CD14-positive monocyte (primary cell): ENCODE measurements at regions not wholly inside any gene's neighbourhood (a gene's known extent, or its start where the extent isn't known, plus 50 kb on each side); places are given as distances from the start of the nearest gene placed in this dataset.

Experiments
- DNase-seq, 3 donors: peaks; one replicate each; pipeline ENCODE4 v3.0.0-alpha.2; 2011 to 2022
- H2AFZ ChIP-seq: 2 replicates; pipeline ENCODE4 v1.6.0; 2012; ENCODE audit warnings: mild to moderate bottlenecking, low read depth, low read length, inconsistent platforms; ENCODE audit not compliant: insufficient read depth, poor library complexity, severe bottlenecking
- H3K27ac ChIP-seq, 2 donors: 1 replicate in 1 of 2; 2 replicates in 1 of 2; pipeline ENCODE4 v1.5.1; 2012 to 2013; ENCODE audit warnings: low read length in 2 of 2, control low read depth in 1 of 2, inconsistent platforms in 1 of 2, low read depth in 1 of 2, mild to moderate bottlenecking in 1 of 2
- H3K27me3 ChIP-seq, 2 donors: one replicate each; pipeline versions ENCODE4 v1.6.0 to v1.6.1; 2011 to 2013; ENCODE audit warnings: low read length in 2 of 2; ENCODE audit not compliant: control insufficient read depth in 2 of 2, insufficient read depth in 2 of 2
- H3K36me3 ChIP-seq, 2 donors: replicated peaks in 1 of 2; 1 replicate in 1 of 2; 2 replicates in 1 of 2; pipeline versions ENCODE4 v1.5.1 to v1.6.1; 2012 to 2013; ENCODE audit warnings: low read length in 2 of 2, control low read depth in 1 of 2, inconsistent platforms in 1 of 2, mild to moderate bottlenecking in 1 of 2; ENCODE audit not compliant: insufficient read depth in 2 of 2, control insufficient read depth in 1 of 2
- H3K4me1 ChIP-seq, 2 donors: 1 replicate in 1 of 2; 2 replicates in 1 of 2; pipeline versions ENCODE4 v1.5.1 to v1.6.1; 2012 to 2013; ENCODE audit warnings: low read length in 2 of 2, control low read depth in 1 of 2, inconsistent platforms in 1 of 2, mild to moderate bottlenecking in 1 of 2, moderate library complexity in 1 of 2; ENCODE audit not compliant: insufficient read depth in 2 of 2, control insufficient read depth in 1 of 2
- H3K4me2 ChIP-seq: replicated peaks from 2 replicates; pipeline ENCODE3; 2012; ENCODE audit warnings: low read length, moderate library complexity, mild to moderate bottlenecking; ENCODE audit not compliant: poor library complexity, severe bottlenecking; ENCODE audit errors: extremely low read depth
- H3K4me3 ChIP-seq, 3 experiments: fragments of 200-600 bp in 1 of 3; sonication (generic) in 1 of 3; replicated peaks in 1 of 3; 1 replicate in 2 of 3; 2 replicates in 1 of 3; pipeline ENCODE4 v1.5.1; 2011 to 2013; ENCODE audit warnings: low read length in 3 of 3, mild to moderate bottlenecking in 3 of 3, control low read depth in 2 of 3, low read depth in 2 of 3, inconsistent platforms in 1 of 3, moderate library complexity in 1 of 3
- H3K79me2 ChIP-seq: 2 replicates; pipeline ENCODE4 v1.6.0; 2012; ENCODE audit warnings: mild to moderate bottlenecking, control low read depth, inconsistent platforms, low read length, moderate library complexity; ENCODE audit not compliant: insufficient read depth
- H3K9ac ChIP-seq: 2 replicates; pipeline ENCODE4 v1.6.0; 2017; ENCODE audit warnings: low read length, mild to moderate bottlenecking; ENCODE audit not compliant: insufficient read depth, poor library complexity, severe bottlenecking
- H3K9me3 ChIP-seq, 2 donors: replicated peaks in 1 of 2; 1 replicate in 1 of 2; 2 replicates in 1 of 2; pipeline versions ENCODE4 v1.5.1 to v1.6.1; 2012 to 2013; ENCODE audit warnings: low read length in 2 of 2, control low read depth in 1 of 2; ENCODE audit not compliant: control insufficient read depth in 1 of 2, insufficient read depth in 1 of 2
- H4K20me1 ChIP-seq: 2 replicates; pipeline ENCODE4 v1.6.0; 2012; ENCODE audit warnings: mild to moderate bottlenecking, low read length, control low read depth, moderate library complexity; ENCODE audit not compliant: insufficient read depth
- H3K27ac Mint-ChIP-seq, 7 donors: one replicate each; pipeline ENCODE4 v1.8.0; 2020; ENCODE audit warnings: mild to moderate bottlenecking in 7 of 7, mixed read lengths in 7 of 7, moderate library complexity in 6 of 7, inconsistent platforms in 2 of 7
- H3K27me3 Mint-ChIP-seq, 3 donors: one replicate each; pipeline ENCODE4 v1.8.0; 2021 to 2022; ENCODE audit warnings: low read depth in 3 of 3, mild to moderate bottlenecking in 3 of 3, mixed read lengths in 3 of 3, moderate library complexity in 3 of 3, inconsistent platforms in 1 of 3
- H3K36me3 Mint-ChIP-seq, 2 donors: one replicate each; pipeline ENCODE4 v1.8.0; 2020; ENCODE audit warnings: mixed read lengths in 2 of 2, inconsistent platforms in 1 of 2, mild to moderate bottlenecking in 1 of 2
- H3K4me1 Mint-ChIP-seq: one replicate; pipeline ENCODE4 v1.8.0; 2020; ENCODE audit warnings: mild to moderate bottlenecking, mixed read lengths
- H3K4me3 Mint-ChIP-seq, 2 donors: one replicate each; pipeline ENCODE4 v1.8.0; 2020; ENCODE audit warnings: mild to moderate bottlenecking in 2 of 2, mixed read lengths in 2 of 2, moderate library complexity in 1 of 2
- H3K9me3 Mint-ChIP-seq, 7 donors: one replicate each; pipeline ENCODE4 v1.8.0; 2020 to 2022; ENCODE audit warnings: mixed read lengths in 7 of 7, mild to moderate bottlenecking in 6 of 7, moderate library complexity in 6 of 7, inconsistent platforms in 2 of 7
- CTCF ChIP-seq: fragments of 200-600 bp; IDR thresholded peaks from one replicate; pipeline ENCODE4 v1.8.0; 2022; ENCODE audit warnings: antibody characterized with exemption, mild to moderate bottlenecking
- WGBS: methylation state at CpG from one replicate; pipeline ENCODE4 v1.1.5; 2013; ENCODE audit warnings: missing lambda C conversion rate; ENCODE audit not compliant: insufficient coverage; 5-methylcytosine and 5-hydroxymethylcytosine counted together
- intact Hi-C, 2 donors: fragments of 100-400 bp; cut with micrococcal nuclease; formaldehyde crosslinking; loops; one replicate each; pipeline versions ENCODE4 v1.15.0 to v1.15.1; 2023

- no peaks in the 10 kb centered on the region for H3K36me3 Mint-ChIP-seq
- no CpG with 5 or more reads among the region's 1 CpG for WGBS
- Histone ChIP-seq H2AFZ (no peak overlapping the region), H3K27me3 (no peaks in the 10 kb centered on the region), H3K9ac (no peak overlapping the region), H3K36me3 (no peaks in the 10 kb centered on the region), H3K4me2 (no peak overlapping the region), H3K4me1 (no peaks in the 10 kb centered on the region), H3K79me2 (no peaks in the 10 kb centered on the region), H4K20me1 (no peaks in the 10 kb centered on the region), H3K4me3 (no peak overlapping the region), H3K9me3 (no peaks in the 10 kb centered on the region), H3K27ac (no peak overlapping the region)
- intact Hi-C loops: no loop called here
- no peaks in the 10 kb centered on the region for H3K4me1 Mint-ChIP-seq
- peaks cover 0 to 2% (median 1%) of the 10 kb centered on the region in 3 donors for H3K27me3 Mint-ChIP-seq
- H3K9me3 Mint-ChIP-seq: no peaks in the 10 kb centered on the region
- no peak for TF ChIP-seq CTCF
- no peak for DNase-seq
- no peak overlapping the region for H3K27ac Mint-ChIP-seq
- no peak overlapping the region for H3K4me3 Mint-ChIP-seq
Observed at GRCh38 chr3:148367756-148368155, 329.9 kb upstream of the AGTR1 start.

- no peak for DNase-seq
- H3K9ac ChIP-seq: no peak overlapping the region
- H3K4me3 ChIP-seq: no peak overlapping the region
- no peaks in the 10 kb centered on the region for H3K36me3 ChIP-seq
- Mint-ChIP-seq H3K9me3 (no peaks in the 10 kb centered on the region), H3K4me3 (no peak overlapping the region), H3K4me1 (no peaks in the 10 kb centered on the region), H3K27ac (no peak overlapping the region), H3K27me3 (peaks cover 0 to 2% (median 1%) of the 10 kb centered on the region in 3 donors), H3K36me3 (no peaks in the 10 kb centered on the region)
- H4K20me1 ChIP-seq: no peaks in the 10 kb centered on the region
- no peaks in the 10 kb centered on the region for H3K79me2 ChIP-seq
- no peak overlapping the region for H3K27ac ChIP-seq
- no CpG with 5 or more reads among the region's 2 CpGs for WGBS
- intact Hi-C loops: no loop called here
- H2AFZ ChIP-seq: no peak overlapping the region
- H3K27me3 ChIP-seq: no peaks in the 10 kb centered on the region
- TF ChIP-seq CTCF: no peak
- H3K4me2 ChIP-seq: no peak overlapping the region
- no peaks in the 10 kb centered on the region for H3K4me1 ChIP-seq
- no peaks in the 10 kb centered on the region for H3K9me3 ChIP-seq
Observed at GRCh38 chr3:148369381-148369780, 328.3 kb upstream of the AGTR1 start.
